WTC11 (cell line): ENCODE measurements at regions not wholly inside any gene's neighbourhood (a gene's known extent, or its start where the extent isn't known, plus 50 kb on each side); places are given as distances from the start of the nearest gene placed in this dataset.

Source experiments
- ATAC-seq: fragments of 200-7000 bp; cut with Tn5 transposase; 2 replicates; pipeline ENCODE4 v1.10.0; 2021; ENCODE audit warnings: mild to moderate bottlenecking, moderate library complexity
- CTCF ChIA-PET: fragments of 300-600 bp; sonication (Branson Sonifier 250); formaldehyde crosslinking; loops from one replicate; lab custom pipeline; 2021; ENCODE audit warnings: antibody characterized with exemption; lab: Charles Lee
- POLR2A ChIA-PET: fragments of 350-600 bp; sonication (Branson Sonifier 250); formaldehyde crosslinking; loops from one replicate; lab custom pipeline; 2021; ENCODE audit warnings: antibody characterized with exemption; lab: Charles Lee
- DNase-seq: peaks from one replicate; pipeline ENCODE4 v3.0.0; 2021; ENCODE audit warnings: low spot score
- H3K27ac Mint-ChIP-seq: 2 replicates; pipeline ENCODE4 v1.8.0; 2021; ENCODE audit warnings: mixed read lengths
- H3K27me3 Mint-ChIP-seq: 2 replicates; pipeline ENCODE4 v1.8.0; 2021; ENCODE audit warnings: low read depth, mild to moderate bottlenecking, moderate library complexity, mixed read lengths
- H3K36me3 Mint-ChIP-seq: 2 replicates; pipeline ENCODE4 v1.8.0; 2021; ENCODE audit warnings: mixed read lengths
- H3K4me1 Mint-ChIP-seq: 2 replicates; pipeline ENCODE4 v1.8.0; 2022; ENCODE audit warnings: mixed read lengths
- H3K4me3 Mint-ChIP-seq: 2 replicates; pipeline ENCODE4 v1.8.0; 2021; ENCODE audit warnings: mild to moderate bottlenecking, moderate library complexity, mixed read lengths
- H3K9me3 Mint-ChIP-seq: 2 replicates; pipeline ENCODE4 v1.8.0; 2021; ENCODE audit warnings: mixed read lengths
- E2F1 ChIP-seq: sonication (generic); formaldehyde crosslinking; IDR thresholded peaks from 2 replicates; pipeline ENCODE4 v1.8.0; 2022; ENCODE audit warnings: mild to moderate bottlenecking, missing genetic modification reagents
- EMX1 ChIP-seq: fragments of 250-450 bp; sonication (Bioruptor Pico); IDR thresholded peaks from 2 replicates; pipeline ENCODE4 v1.8.0; 2021; ENCODE audit warnings: mild to moderate bottlenecking
- FOXP4 ChIP-seq: sonication (generic); formaldehyde crosslinking; IDR thresholded peaks from 2 replicates; pipeline ENCODE4 v1.8.0; 2022; ENCODE audit warnings: mild to moderate bottlenecking, missing genetic modification reagents
- GRHL2 ChIP-seq: fragments of 250-450 bp; sonication (Bioruptor Pico); IDR thresholded peaks from 2 replicates; pipeline ENCODE4 v1.8.0; 2022; ENCODE audit warnings: mild to moderate bottlenecking, moderate library complexity; ENCODE audit not compliant: insufficient replicate concordance, severe bottlenecking
- HMGA2 ChIP-seq: fragments of 250-450 bp; sonication (Bioruptor Pico); IDR thresholded peaks from 2 replicates; pipeline ENCODE4 v1.4.0; 2021; ENCODE audit warnings: mild to moderate bottlenecking, moderate library complexity
- MXD4 ChIP-seq: fragments of 250-450 bp; sonication (Bioruptor Pico); IDR thresholded peaks from 2 replicates; pipeline ENCODE4 v1.8.0; 2021; ENCODE audit warnings: mild to moderate bottlenecking, moderate library complexity, borderline replicate concordance
- MYBL2 ChIP-seq: sonication (generic); formaldehyde crosslinking; IDR thresholded peaks from 2 replicates; pipeline ENCODE4 v1.8.1; 2023; ENCODE audit warnings: mild to moderate bottlenecking, moderate library complexity, missing genetic modification reagents
- PRRX2 ChIP-seq: fragments of 250-450 bp; sonication (Bioruptor Pico); IDR thresholded peaks from 2 replicates; pipeline ENCODE4 v1.8.0; 2021; ENCODE audit warnings: mild to moderate bottlenecking
- SOX15 ChIP-seq: fragments of 250-450 bp; sonication (Bioruptor Pico); IDR thresholded peaks from 2 replicates; pipeline ENCODE4 v1.9.0; 2021; ENCODE audit warnings: mild to moderate bottlenecking
- SP1 ChIP-seq: sonication (generic); formaldehyde crosslinking; conservative IDR thresholded peaks from 2 replicates; pipeline ENCODE4 v1.8.1; 2022; ENCODE audit warnings: missing genetic modification reagents
- TCF7 ChIP-seq: sonication (generic); formaldehyde crosslinking; IDR thresholded peaks from 2 replicates; pipeline ENCODE4 v1.8.0; 2022; ENCODE audit warnings: mild to moderate bottlenecking, low read depth, missing genetic modification reagents, moderate library complexity
- USF1 ChIP-seq: sonication (generic); formaldehyde crosslinking; IDR thresholded peaks from 2 replicates; pipeline ENCODE4 v1.8.0; 2022; ENCODE audit warnings: mild to moderate bottlenecking, missing genetic modification reagents
- USF2 ChIP-seq: sonication (generic); formaldehyde crosslinking; IDR thresholded peaks from 2 replicates; pipeline ENCODE4 v1.8.1; 2023; ENCODE audit warnings: mild to moderate bottlenecking, missing genetic modification reagents, moderate library complexity
- ZNF219 ChIP-seq: sonication (generic); formaldehyde crosslinking; IDR thresholded peaks from 2 replicates; pipeline ENCODE4 v1.8.0; 2023; ENCODE audit warnings: missing genetic modification reagents, mild to moderate bottlenecking, borderline replicate concordance
- ZNF232 ChIP-seq: sonication (generic); formaldehyde crosslinking; IDR thresholded peaks from 2 replicates; pipeline ENCODE4 v1.8.0; 2022; ENCODE audit warnings: mild to moderate bottlenecking, missing genetic modification reagents
- ZNF281 ChIP-seq: sonication (generic); formaldehyde crosslinking; IDR thresholded peaks from 2 replicates; pipeline ENCODE4 v1.8.0; 2023; ENCODE audit warnings: mild to moderate bottlenecking, missing genetic modification reagents
- ZNF416 ChIP-seq: fragments of 250-450 bp; sonication (Bioruptor Pico); IDR thresholded peaks from 2 replicates; pipeline ENCODE4 v1.9.0; 2021; ENCODE audit warnings: mild to moderate bottlenecking, inconsistent platforms
- ZNF425 ChIP-seq: fragments of 250-450 bp; sonication (Bioruptor Pico); conservative IDR thresholded peaks from 2 replicates; pipeline ENCODE4 v1.9.0; 2021; ENCODE audit warnings: mild to moderate bottlenecking

GRCh38 chr3:5545719-5546118 lies 358.2 kb downstream of the EDEM1 start:
- Mint-ChIP-seq H3K4me1 (no peaks in the 10 kb centered on the region), H3K36me3 (peaks cover 52% of the 10 kb centered on the region), H3K9me3 (peaks cover 90% of the 10 kb centered on the region), H3K27me3 (peaks cover 3% of the 10 kb centered on the region; the same call in 1 of the 2 replicates), H3K27ac (no peak overlapping the region), H3K4me3 (no peak overlapping the region)
- ATAC-seq = no peak
- no peak for DNase-seq
- CTCF ChIA-PET = no interaction called here
- TF ChIP-seq EMX1 (CRISPR knock-in tag) = no peak
- no peak for TF ChIP-seq ZNF416 (CRISPR knock-in tag)
- TF ChIP-seq GRHL2 = no peak
- no peak for TF ChIP-seq PRRX2
- TF ChIP-seq ZNF232 = no peak
- TF ChIP-seq ZNF425 (CRISPR knock-in tag) = no peak
- no peak for TF ChIP-seq USF1 (CRISPR knock-in tag)
- no peak for TF ChIP-seq HMGA2 (CRISPR knock-in tag)
- no peak for TF ChIP-seq SP1
- POLR2A ChIA-PET = no interaction called here

- no peaks in the 10 kb centered on the region for H3K4me1 Mint-ChIP-seq
- H3K36me3 Mint-ChIP-seq = peaks cover 26% of the 10 kb centered on the region
- ChIA-PET POLR2A (no interaction called here), CTCF (no interaction called here)
- TF ChIP-seq MYBL2 (CRISPR knock-in tag) (no peak), MXD4 (no peak), FOXP4 (CRISPR knock-in tag) (no peak), TCF7 (no peak), ZNF219 (CRISPR knock-in tag) (no peak), SOX15 (CRISPR knock-in tag) (no peak), SP1 (no peak), ZNF281 (CRISPR knock-in tag) (no peak), USF2 (CRISPR knock-in tag) (no peak), E2F1 (no peak)
- H3K27me3 Mint-ChIP-seq = no peaks in the 10 kb centered on the region; the same call in 1 of the 2 replicates
- peaks cover 73% of the 10 kb centered on the region for H3K9me3 Mint-ChIP-seq
- no peak overlapping the region for H3K27ac Mint-ChIP-seq
- H3K4me3 Mint-ChIP-seq = no peak overlapping the region
- ATAC-seq (no peak), DNase-seq (no peak)
These were observed 365.7 kb downstream of the EDEM1 start for GRCh38 chr3:5553203-5553602.
